Heart right ventricle (tissue), 16 donors: ENCODE measurements at regions not wholly inside any gene's neighbourhood (a gene's known extent, or its start where the extent isn't known, plus 50 kb on each side); places are given as distances from the start of the nearest gene placed in this dataset.

Experiments
- ATAC-seq, 8 donors: fragments of 200-7000 bp; cut with Tn5 transposase; one replicate each; pipeline ENCODE4 v1.9.1; 2020; ENCODE audit warnings: mild to moderate bottlenecking in 8 of 8, moderate library complexity in 8 of 8, moderate number of reproducible peaks in 1 of 8
- DNase-seq, 2 donors: peaks; one replicate each; pipeline ENCODE4 v3.0.0-alpha.2; 2020
- H3K27ac ChIP-seq, 10 donors: fragments of 200-600 bp; sonication (generic) in 2 of 10; one replicate each; pipeline versions ENCODE4 v1.5.0 to v1.8.0; 2020 to 2022; ENCODE audit warnings: mild to moderate bottlenecking in 3 of 10
- H3K27me3 ChIP-seq, 7 donors: fragments of 200-600 bp; one replicate each; pipeline ENCODE4 v1.8.0; 2021 to 2022; ENCODE audit warnings: mild to moderate bottlenecking in 2 of 7
- H3K36me3 ChIP-seq, 9 donors: fragments of 200-600 bp; sonication (generic) in 1 of 9; one replicate each; pipeline versions ENCODE4 v1.5.0 to v1.8.0; 2020 to 2022; ENCODE audit warnings: mild to moderate bottlenecking in 2 of 9
- H3K4me1 ChIP-seq, 9 donors: fragments of 200-600 bp; sonication (generic) in 1 of 9; one replicate each; pipeline versions ENCODE4 v1.5.0 to v1.8.0; 2020 to 2022; ENCODE audit warnings: mild to moderate bottlenecking in 4 of 9
- H3K4me3 ChIP-seq, 10 donors: fragments of 200-600 bp; sonication (generic) in 2 of 10; one replicate each; pipeline versions ENCODE4 v1.5.0 to v1.8.0; 2020 to 2022; ENCODE audit warnings: mild to moderate bottlenecking in 7 of 10, moderate library complexity in 2 of 10
- H3K9me3 ChIP-seq, 11 donors: fragments of 200-600 bp in 10 of 11; sonication (generic) in 2 of 11; one replicate each; pipeline versions ENCODE4 v1.5.0 to v1.8.0; 2013 to 2022; ENCODE audit warnings: mild to moderate bottlenecking in 2 of 11, control low read depth in 1 of 11, moderate library complexity in 1 of 11
- CTCF ChIP-seq, 9 donors: fragments of 200-600 bp; sonication (generic) in 2 of 9; IDR thresholded peaks; one replicate each; pipeline versions ENCODE4 v1.5.0 to v1.8.0; 2021 to 2022; ENCODE audit warnings: antibody characterized with exemption in 9 of 9, mild to moderate bottlenecking in 5 of 9, moderate library complexity in 1 of 9
- WGBS, 2 donors: extraction: QIAGEN DNeasy Blood & Tissue Kit; methylation state at CpG; one replicate each; pipeline ENCODE4 v1.1.7; 2013; ENCODE audit warnings: inconsistent platforms in 1 of 2; 5-methylcytosine and 5-hydroxymethylcytosine counted together
- intact Hi-C, 10 donors: fragments of 100-400 bp; cut with DNase I; formaldehyde crosslinking; loops; one replicate each; pipeline versions ENCODE4 v1.11.1 to v1.14.2; 2022
- donor health status: Arrhythmogenic right ventricular cardiomyopathy.
- donor health status: ischemic (EF 13 %, LVEDD 7.1; RV severe dilation, severe dysfunction).
- donor health status: healthy with polysubstance abuse.
- donor health status: DM: no; HTN: yes; CAD: no.
- donor health status: DM: no; HTN: no; CAD: no.
- donor health status: ischemic (EF 25% LVEDD 6.9; RV normal size, moderate dysfunction).
- donor health status: ischemic (EF 25% LVEDD 5.7; RV mildly dilated, moderate dysfunction).
- donor health status: healthy.
- donor health status: DM: yes; HTN: yes; CAD: no.
- donor health status: Ischemic cardiomyopathy.
- donor health status: ischemic (EF 35%, LVEDD 5.7; RV mildly dilated, moderate dysfunction).
- donor health status: nonischemic (EF 11% LVEDD 7.7; RV severe dilation, severe dysfunction).
- donor health status: DM: yes; HTN: yes; CAD: no.
- donor health status: PGD.
- donor health status: ischemic (EF 29% LVEDD 5.4; RV normal size, mild dysfunction).
- donor health status: nonischemic (EF 23%, LVEDD 6.1; RV moderate dilation, normal function).

- Histone ChIP-seq H3K4me3 (no peak overlapping the region), H3K4me1 (peaks cover 0 to 12% (median 0%) of the 10 kb centered on the region in 9 donors), H3K36me3 (no peaks in the 10 kb centered on the region), H3K9me3 (no peaks in the 10 kb centered on the region), H3K27me3 (no peaks in the 10 kb centered on the region), H3K27ac (no peak overlapping the region)
- DNase-seq (no peak), ATAC-seq (no peak)
- TF ChIP-seq CTCF (IDR thresholded peaks at IDR 0.05), result no peak
- intact Hi-C loops, result no loop called here
These were observed 95.2 kb downstream of the RASSF9 start for GRCh38 chr12:85741046-85741445.

GRCh38 chr12:85747941-85748495 lies 88.2 kb downstream of the RASSF9 start:
- intact Hi-C loops, result no loop called here
- DNase-seq, result no peak

More at GRCh38 chr12:85747941-85748495, 88.2 kb downstream of the RASSF9 start:
- H3K9me3 ChIP-seq, result no peaks in the 10 kb centered on the region
- H3K4me1 ChIP-seq, result peaks cover 0 to 8% (median 0%) of the 10 kb centered on the region in 9 donors
- H3K27me3 ChIP-seq, result no peaks in the 10 kb centered on the region
- no peak for TF ChIP-seq CTCF (IDR thresholded peaks at IDR 0.05)
- WGBS, 2 donors, result 17 to 19% methylated on average over 3 of the region's 3 CpGs
- H3K36me3 ChIP-seq, result no peaks in the 10 kb centered on the region
- H3K4me3 ChIP-seq, result no peak overlapping the region
- no peak overlapping the region for H3K27ac ChIP-seq
- no peak for ATAC-seq
